Adrenal gland (tissue), 5 donors: ENCODE measurements at regions not wholly inside any gene's neighbourhood (a gene's known extent, or its start where the extent isn't known, plus 50 kb on each side); places are given as distances from the start of the nearest gene placed in this dataset.

ENCODE experiments used
- POLR2A ChIP-seq, 2 donors: fragments of 450-650 bp; IDR thresholded peaks; one replicate each; pipeline ENCODE4 v1.6.1; 2017; ENCODE audit warnings: antibody characterized with exemption in 2 of 2, mild to moderate bottlenecking in 2 of 2, moderate library complexity in 1 of 2
- TF ChIP-seq, protein P1 (sequence below), 6 experiments: fragments of 450-650 bp in 4 of 6; fragments of 200-600 bp in 2 of 6; sonication (generic) in 1 of 6; IDR thresholded peaks; 1 replicate in 5 of 6; 2 replicates in 1 of 6; pipeline versions ENCODE4 v1.5.1 to v1.8.0; 2016 to 2021; ENCODE audit warnings: antibody characterized with exemption in 6 of 6, mild to moderate bottlenecking in 2 of 6, moderate library complexity in 1 of 6
- donor health status: DM: no; HTN: no; CAD: no.

GRCh38 chr11:62050716-62051115 is 73.1 kb upstream of the INCENP start:
- TF ChIP-seq, protein P1, sequence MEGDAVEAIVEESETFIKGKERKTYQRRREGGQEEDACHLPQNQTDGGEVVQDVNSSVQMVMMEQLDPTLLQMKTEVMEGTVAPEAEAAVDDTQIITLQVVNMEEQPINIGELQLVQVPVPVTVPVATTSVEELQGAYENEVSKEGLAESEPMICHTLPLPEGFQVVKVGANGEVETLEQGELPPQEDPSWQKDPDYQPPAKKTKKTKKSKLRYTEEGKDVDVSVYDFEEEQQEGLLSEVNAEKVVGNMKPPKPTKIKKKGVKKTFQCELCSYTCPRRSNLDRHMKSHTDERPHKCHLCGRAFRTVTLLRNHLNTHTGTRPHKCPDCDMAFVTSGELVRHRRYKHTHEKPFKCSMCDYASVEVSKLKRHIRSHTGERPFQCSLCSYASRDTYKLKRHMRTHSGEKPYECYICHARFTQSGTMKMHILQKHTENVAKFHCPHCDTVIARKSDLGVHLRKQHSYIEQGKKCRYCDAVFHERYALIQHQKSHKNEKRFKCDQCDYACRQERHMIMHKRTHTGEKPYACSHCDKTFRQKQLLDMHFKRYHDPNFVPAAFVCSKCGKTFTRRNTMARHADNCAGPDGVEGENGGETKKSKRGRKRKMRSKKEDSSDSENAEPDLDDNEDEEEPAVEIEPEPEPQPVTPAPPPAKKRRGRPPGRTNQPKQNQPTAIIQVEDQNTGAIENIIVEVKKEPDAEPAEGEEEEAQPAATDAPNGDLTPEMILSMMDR (IDR thresholded peaks at IDR 0.05), result no peak
- TF ChIP-seq POLR2A (IDR thresholded peaks at IDR 0.05), result no peak
